ENCODE measurements at regions not wholly inside any gene's neighbourhood (a gene's known extent, or its start where the extent isn't known, plus 50 kb on each side); places are given as distances from the start of the nearest gene placed in this dataset.

DNA sequence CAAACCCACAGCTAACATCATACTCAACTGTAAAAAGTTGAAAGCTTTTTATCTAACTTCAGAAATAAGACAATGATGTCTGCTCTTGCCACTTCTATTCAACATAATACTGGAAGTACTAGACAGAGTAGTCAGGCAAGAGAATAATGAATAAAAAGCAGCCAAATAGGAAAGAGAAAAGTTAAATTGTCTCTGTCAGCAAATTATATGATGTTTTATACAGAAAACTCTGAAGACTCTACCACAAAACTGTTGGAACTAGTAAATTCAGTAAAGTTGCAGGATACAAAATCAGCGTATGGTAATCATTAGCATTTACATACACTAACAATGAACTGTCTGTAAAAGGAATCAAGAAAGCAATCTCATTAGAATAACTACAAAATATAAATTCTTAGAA, 752.9 kb upstream of the CT83 start:
- no peak for DNase-seq (ENCODE audit: low read depth)
- H3K4me3 ChIP-seq (ENCODE audit: low read length): no peak overlapping the region
- TF ChIP-seq, protein P1, sequence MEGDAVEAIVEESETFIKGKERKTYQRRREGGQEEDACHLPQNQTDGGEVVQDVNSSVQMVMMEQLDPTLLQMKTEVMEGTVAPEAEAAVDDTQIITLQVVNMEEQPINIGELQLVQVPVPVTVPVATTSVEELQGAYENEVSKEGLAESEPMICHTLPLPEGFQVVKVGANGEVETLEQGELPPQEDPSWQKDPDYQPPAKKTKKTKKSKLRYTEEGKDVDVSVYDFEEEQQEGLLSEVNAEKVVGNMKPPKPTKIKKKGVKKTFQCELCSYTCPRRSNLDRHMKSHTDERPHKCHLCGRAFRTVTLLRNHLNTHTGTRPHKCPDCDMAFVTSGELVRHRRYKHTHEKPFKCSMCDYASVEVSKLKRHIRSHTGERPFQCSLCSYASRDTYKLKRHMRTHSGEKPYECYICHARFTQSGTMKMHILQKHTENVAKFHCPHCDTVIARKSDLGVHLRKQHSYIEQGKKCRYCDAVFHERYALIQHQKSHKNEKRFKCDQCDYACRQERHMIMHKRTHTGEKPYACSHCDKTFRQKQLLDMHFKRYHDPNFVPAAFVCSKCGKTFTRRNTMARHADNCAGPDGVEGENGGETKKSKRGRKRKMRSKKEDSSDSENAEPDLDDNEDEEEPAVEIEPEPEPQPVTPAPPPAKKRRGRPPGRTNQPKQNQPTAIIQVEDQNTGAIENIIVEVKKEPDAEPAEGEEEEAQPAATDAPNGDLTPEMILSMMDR (conservative IDR thresholded peaks at IDR 0.05; ENCODE audit: low read length): no peak

DNA sequence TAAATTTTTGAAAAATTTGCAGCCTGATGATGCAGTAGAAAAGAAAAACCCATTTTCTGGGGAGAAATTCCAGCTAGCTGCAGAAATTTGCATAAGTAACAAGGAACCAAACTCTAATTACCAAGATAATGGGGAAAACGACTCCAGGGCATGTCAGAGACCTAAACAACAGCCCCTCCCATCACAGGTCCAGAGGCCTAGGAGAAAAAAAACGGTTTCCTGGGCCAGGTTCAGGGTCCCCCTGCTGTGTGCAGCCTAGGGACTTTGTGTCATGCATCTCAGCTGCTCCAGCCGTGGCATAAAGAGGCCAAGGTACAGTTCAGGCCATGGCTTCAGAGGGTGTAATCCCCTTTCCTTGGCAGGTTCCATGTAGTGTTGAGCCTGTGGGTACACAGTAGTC, 733.7 kb upstream of the CT83 start:
- H3K4me3 ChIP-seq (ENCODE audit: low read length): no peak overlapping the region
- no peak for DNase-seq (ENCODE audit: low read depth)
- TF ChIP-seq, protein P1 (conservative IDR thresholded peaks at IDR 0.05; ENCODE audit: low read length): no peak

DNA sequence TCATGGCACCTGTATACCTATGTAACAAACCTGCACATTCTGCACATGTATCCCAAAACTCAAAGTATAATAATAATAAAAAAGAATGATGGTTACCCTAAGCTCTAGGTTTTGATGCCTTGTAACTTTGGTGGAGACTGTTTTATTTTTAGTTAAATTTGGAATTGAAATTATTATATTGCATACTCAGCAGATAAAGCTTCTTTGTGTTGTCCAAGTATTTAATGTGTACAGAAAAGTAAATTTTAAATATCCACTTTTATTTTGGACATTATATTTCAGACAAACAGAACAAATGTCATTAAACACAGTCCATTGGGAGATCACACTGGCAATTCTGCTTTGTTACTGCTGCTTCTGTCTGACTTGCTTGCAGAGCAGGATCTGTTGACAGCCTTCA, 684.5 kb upstream of the CT83 start:
- TF ChIP-seq, protein P1 (conservative IDR thresholded peaks at IDR 0.05; ENCODE audit: low read length): no peak
- no peak overlapping the region for H3K4me3 ChIP-seq (ENCODE audit: low read length)
- DNase-seq (ENCODE audit: low read depth): no peak

DNA sequence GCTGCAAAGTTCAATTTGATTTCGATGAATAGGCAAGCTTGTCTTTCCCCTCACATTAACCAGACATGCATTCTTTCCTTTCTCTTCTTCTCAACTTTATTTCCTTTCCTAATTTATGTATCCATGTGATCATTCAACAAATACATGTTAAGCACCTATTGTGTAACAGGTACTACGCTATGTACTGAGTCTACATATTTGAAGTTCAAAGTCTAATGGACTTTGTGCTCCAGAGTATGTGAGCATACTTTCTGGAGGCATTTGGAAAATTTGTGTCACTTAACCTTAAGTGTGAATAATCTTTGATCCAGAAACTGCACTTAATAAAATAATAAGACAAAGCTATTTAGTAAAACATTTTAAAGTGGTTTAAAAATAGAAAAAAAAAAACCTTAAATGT, 675.3 kb upstream of the CT83 start:
- H3K4me3 ChIP-seq (ENCODE audit: low read length): no peak overlapping the region
- DNase-seq (ENCODE audit: low read depth): no peak
- TF ChIP-seq, protein P1 (conservative IDR thresholded peaks at IDR 0.05; ENCODE audit: low read length): no peak

DNA sequence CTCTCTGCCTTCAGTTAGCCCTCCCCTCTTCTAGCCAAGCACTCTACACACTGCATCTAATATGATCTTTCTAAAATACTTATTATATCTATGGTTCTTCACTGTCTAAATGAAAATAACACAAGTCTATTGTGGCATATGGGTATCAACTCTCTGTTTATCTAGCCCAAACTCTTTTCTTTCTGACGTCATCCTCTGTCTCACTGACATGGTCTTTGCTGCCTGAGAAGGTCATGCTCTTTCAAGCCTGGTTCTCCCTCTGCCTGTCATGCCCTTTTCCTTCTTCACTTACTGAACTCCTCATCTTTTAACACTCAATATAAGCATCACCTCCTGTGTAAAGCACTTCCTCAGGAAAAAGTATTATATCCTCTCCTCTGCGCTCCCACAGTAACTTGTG, 672.2 kb upstream of the CT83 start:
- TF ChIP-seq, protein P1 (conservative IDR thresholded peaks at IDR 0.05; ENCODE audit: low read length): no peak
- H3K4me3 ChIP-seq (ENCODE audit: low read length): no peak overlapping the region
- DNase-seq (ENCODE audit: low read depth): no peak

DNA sequence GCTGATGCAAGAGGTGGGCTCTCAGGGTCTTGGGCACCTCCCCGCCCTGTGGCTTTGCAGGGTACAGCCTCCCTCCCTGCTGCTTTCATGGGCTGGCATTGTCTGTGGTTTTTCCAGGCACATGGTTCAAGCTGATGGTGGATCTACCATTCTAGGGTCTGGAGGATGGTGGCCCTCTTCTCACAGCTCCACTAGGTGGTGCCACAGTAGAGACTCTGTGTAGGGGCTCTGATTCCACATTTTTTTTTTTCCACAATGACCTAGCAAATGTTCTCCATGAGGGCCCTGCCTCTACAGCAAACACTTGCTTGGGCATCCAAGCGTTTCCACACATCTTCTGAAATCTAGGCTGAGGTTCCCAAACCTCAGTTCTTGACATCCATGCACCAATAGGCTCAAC, 657.9 kb upstream of the CT83 start:
- DNase-seq (ENCODE audit: low read depth): no peak
- no peak overlapping the region for H3K4me3 ChIP-seq (ENCODE audit: low read length)
- TF ChIP-seq, protein P1 (conservative IDR thresholded peaks at IDR 0.05; ENCODE audit: low read length): no peak

DNA sequence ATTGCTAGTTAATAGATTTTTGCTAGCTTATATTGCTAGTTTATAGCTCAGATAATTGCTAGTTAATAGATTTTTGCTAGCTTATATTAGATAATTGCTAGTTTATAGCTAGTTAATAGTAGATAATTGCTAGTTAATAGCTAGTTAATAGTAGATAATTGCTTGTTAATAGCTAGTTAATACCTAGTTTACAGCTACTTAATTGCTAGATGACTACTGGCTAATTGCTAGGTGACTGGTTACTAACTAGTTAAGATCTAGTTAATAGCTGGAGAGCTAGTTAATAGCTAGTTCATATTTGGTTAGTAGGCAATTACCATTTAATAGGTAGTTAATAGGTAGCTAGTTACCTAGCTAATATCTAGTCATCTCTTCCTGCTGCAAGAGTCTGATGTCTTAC, 633.8 kb upstream of the CT83 start:
- H3K4me3 ChIP-seq (ENCODE audit: low read length): no peak overlapping the region
- TF ChIP-seq, protein P1 (conservative IDR thresholded peaks at IDR 0.05; ENCODE audit: low read length): no peak
- no peak for DNase-seq (ENCODE audit: low read depth)

All from AG10803 (cell line).